Lower lobe of right lung (tissue), 2 donors: ENCODE measurements at regions not wholly inside any gene's neighbourhood (a gene's known extent, or its start where the extent isn't known, plus 50 kb on each side); places are given as distances from the start of the nearest gene placed in this dataset.
"Not testable (repeated sequence)": the region's sequence is repeated elsewhere in the genome, so short reads cannot be mapped to it uniquely, and the experiment has no call there.

Experiments used
- ATAC-seq, 2 donors: fragments of 200-7000 bp; cut with Tn5 transposase; one replicate each; pipeline ENCODE4 v1.9.1; 2020 to 2022; ENCODE audit warnings: mild to moderate bottlenecking in 2 of 2, moderate library complexity in 2 of 2
- DNase-seq: peaks from one replicate; pipeline ENCODE4 v3.0.0-alpha.2; 2020
- H3K27ac ChIP-seq: fragments of 200-600 bp; one replicate; pipeline ENCODE4 v1.8.0; 2022
- H3K27me3 ChIP-seq: fragments of 200-600 bp; one replicate; pipeline ENCODE4 v1.8.0; 2022; ENCODE audit warnings: low read depth
- H3K36me3 ChIP-seq: fragments of 200-600 bp; one replicate; pipeline ENCODE4 v1.8.0; 2022; ENCODE audit warnings: mild to moderate bottlenecking
- H3K4me1 ChIP-seq: fragments of 200-600 bp; one replicate; pipeline ENCODE4 v1.8.0; 2022
- H3K4me3 ChIP-seq: fragments of 200-600 bp; one replicate; pipeline ENCODE4 v1.8.0; 2022; ENCODE audit warnings: mild to moderate bottlenecking
- H3K9me3 ChIP-seq: fragments of 200-600 bp; one replicate; pipeline ENCODE4 v1.8.0; 2022
- CTCF ChIP-seq: fragments of 200-600 bp; IDR thresholded peaks from one replicate; pipeline ENCODE4 v1.8.0; 2022; ENCODE audit warnings: antibody characterized with exemption, mild to moderate bottlenecking
- intact Hi-C: fragments of 100-400 bp; cut with DNase I; formaldehyde crosslinking; loops from one replicate; pipeline ENCODE4 v1.11.0; 2022
- donor health status: DM: no; HTN: yes; CAD: no; lungs with severe emphysema.

GRCh38 chr14:57058319-57058718, 210.4 kb downstream of the EXOC5 start:
- TF ChIP-seq CTCF, result no peak
- ATAC-seq, result no peak
- no peaks in the 10 kb centered on the region for H3K9me3 ChIP-seq
- DNase-seq, result no peak
- peaks cover 7% of the 10 kb centered on the region for H3K4me1 ChIP-seq
- no peak overlapping the region for H3K4me3 ChIP-seq
- H3K36me3 ChIP-seq, result no peaks in the 10 kb centered on the region
- H3K27me3 ChIP-seq, result no peaks in the 10 kb centered on the region
- H3K27ac ChIP-seq, result no peak overlapping the region
- intact Hi-C loops, result no loop called here

- no peaks in the 10 kb centered on the region for H3K27me3 ChIP-seq
Observed at GRCh38 chr14:57057803-57058202, 210.9 kb downstream of the EXOC5 start.

DNA sequence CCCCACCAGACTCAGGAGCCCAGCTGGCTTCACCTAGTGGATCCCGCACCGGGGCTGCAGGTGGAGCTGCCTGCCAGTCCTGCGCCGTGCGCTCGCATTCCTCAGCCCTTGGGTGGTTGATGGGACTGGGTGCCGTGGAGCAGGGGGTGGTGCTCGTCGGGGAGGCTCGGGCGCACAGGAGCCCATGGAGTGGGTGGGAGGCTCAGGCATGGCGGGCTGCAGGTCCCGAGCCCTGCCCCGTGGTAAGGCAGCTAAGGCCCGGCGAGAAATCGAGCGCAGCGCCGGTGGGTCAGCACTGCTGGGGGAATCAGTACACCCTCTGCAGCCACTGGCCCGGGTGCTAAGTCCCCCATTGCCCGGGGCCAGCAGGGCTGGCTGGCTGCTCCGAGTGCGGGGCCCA, 212.2 kb downstream of the EXOC5 start:
- H3K4me3 ChIP-seq, H3K36me3 ChIP-seq, DNase-seq, H3K9me3 ChIP-seq, H3K4me1 ChIP-seq, H3K27ac ChIP-seq, H3K27me3 ChIP-seq, ATAC-seq, intact Hi-C loops: not testable (repeated sequence)

More at GRCh38 chr14:57057803-57058202, 210.9 kb downstream of the EXOC5 start:
- DNase-seq, result no peak
- intact Hi-C loops, result no loop called here
- no peak overlapping the region for H3K27ac ChIP-seq
- no peak overlapping the region for H3K4me3 ChIP-seq
- H3K9me3 ChIP-seq, result no peaks in the 10 kb centered on the region
- ATAC-seq, result peak; percentile 72 to 79
- peaks cover 7% of the 10 kb centered on the region for H3K4me1 ChIP-seq
- no peaks in the 10 kb centered on the region for H3K36me3 ChIP-seq
- TF ChIP-seq CTCF, result no peak

DNA sequence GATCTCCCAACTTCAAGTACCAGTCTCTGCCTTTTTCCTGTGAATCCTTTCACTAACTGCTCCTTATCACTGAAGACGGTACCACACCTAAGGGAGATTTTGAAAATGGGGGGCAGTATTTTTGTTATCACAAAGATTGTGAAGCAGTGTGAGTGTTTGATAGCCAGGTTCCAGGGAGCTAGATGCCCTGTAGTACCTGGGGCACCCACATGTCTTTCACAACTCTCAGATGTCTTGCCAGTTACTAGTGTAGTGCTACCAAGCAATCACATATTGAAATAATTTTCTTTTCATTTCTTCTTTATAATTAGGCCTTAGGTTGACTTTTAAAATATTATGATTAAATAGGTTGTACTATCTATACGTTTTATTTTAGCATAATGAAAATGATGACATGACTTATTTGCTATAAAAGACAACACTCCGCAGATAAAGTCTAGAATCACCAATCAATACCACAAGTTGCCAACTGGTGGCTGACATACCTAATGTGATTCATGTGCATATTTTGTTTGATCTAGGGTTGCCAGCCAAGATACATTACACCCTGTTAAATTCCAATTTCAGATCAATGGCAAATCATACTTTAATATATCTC, 215.9 kb downstream of the EXOC5 start:
- TF ChIP-seq CTCF, result no peak
- Histone ChIP-seq H3K4me1 (no peaks in the 10 kb centered on the region), H3K27me3 (no peaks in the 10 kb centered on the region), H3K9me3 (no peaks in the 10 kb centered on the region), H3K4me3 (no peak overlapping the region), H3K27ac (no peak overlapping the region), H3K36me3 (no peaks in the 10 kb centered on the region)
- ATAC-seq (no peak), DNase-seq (no peak)
- intact Hi-C loops, result no loop called here

DNA sequence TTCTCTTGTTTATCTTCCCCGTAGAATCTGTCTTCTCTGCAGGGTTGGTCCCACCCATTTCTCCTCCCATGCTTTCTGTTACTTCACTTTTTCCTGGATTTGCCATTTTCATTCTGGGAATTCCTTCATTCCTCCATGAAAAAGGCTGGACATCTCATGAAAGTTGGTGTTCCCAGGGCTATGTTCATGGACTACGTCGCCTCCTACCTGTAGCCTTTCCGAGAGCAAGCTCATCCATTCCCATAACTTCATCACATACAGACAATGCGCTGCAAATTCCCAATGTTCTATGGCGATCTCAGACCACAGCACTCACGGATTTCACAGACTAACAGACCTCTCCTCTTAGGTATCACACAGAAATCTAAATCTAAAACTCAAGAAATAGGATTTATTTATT, 217.1 kb downstream of the EXOC5 start:
- Histone ChIP-seq H3K4me3 (no peak overlapping the region), H3K4me1 (no peaks in the 10 kb centered on the region), H3K27me3 (no peaks in the 10 kb centered on the region), H3K36me3 (no peaks in the 10 kb centered on the region), H3K9me3 (no peaks in the 10 kb centered on the region), H3K27ac (no peak overlapping the region)
- TF ChIP-seq CTCF, result no peak
- no peak for ATAC-seq
- intact Hi-C loops, result no loop called here
- DNase-seq, result no peak

DNA sequence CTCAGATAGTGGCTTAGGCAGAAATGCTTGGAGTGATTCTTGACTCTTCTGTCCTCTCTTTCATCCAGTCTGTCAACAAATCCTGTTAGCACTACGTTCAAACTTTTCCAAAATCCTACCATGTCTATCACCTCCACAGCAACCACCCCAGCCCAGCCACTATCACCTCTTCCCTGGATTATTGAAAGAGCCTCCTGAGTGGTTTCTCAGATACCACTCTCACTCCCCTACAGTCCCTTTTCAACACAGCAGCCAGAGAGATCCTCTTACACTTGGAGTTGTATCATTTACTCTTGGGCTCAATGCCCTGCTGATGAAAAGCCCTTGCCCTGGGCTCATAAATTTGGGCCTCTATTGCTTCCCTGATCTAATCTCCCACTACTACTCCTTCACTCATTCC, 218.9 kb downstream of the EXOC5 start:
- Histone ChIP-seq H3K27ac (no peak overlapping the region), H3K27me3 (no peaks in the 10 kb centered on the region), H3K4me3 (no peak overlapping the region), H3K36me3 (no peaks in the 10 kb centered on the region), H3K4me1 (no peaks in the 10 kb centered on the region), H3K9me3 (no peaks in the 10 kb centered on the region)
- DNase-seq (no peak), ATAC-seq (no peak)
- no peak for TF ChIP-seq CTCF
- intact Hi-C loops, result no loop called here
